Left ventricle myocardium superior (tissue), 1 donor: ENCODE measurements at regions not wholly inside any gene's neighbourhood (a gene's known extent, or its start where the extent isn't known, plus 50 kb on each side); places are given as distances from the start of the nearest gene placed in this dataset.

Experiments
- ATAC-seq: fragments of 200-7000 bp; cut with Tn5 transposase; one replicate; pipeline ENCODE4 v1.9.1; 2020; ENCODE audit warnings: mild to moderate bottlenecking, moderate library complexity
- DNase-seq: peaks from one replicate; pipeline ENCODE4 v3.0.0-alpha.2; 2020
- intact Hi-C: fragments of 100-400 bp; cut with micrococcal nuclease; formaldehyde crosslinking; loops from one replicate; pipeline ENCODE4 v1.11.0; 2022
- donor health status: DM: no; HTN: yes; CAD: no; lungs with severe emphysema.

DNA sequence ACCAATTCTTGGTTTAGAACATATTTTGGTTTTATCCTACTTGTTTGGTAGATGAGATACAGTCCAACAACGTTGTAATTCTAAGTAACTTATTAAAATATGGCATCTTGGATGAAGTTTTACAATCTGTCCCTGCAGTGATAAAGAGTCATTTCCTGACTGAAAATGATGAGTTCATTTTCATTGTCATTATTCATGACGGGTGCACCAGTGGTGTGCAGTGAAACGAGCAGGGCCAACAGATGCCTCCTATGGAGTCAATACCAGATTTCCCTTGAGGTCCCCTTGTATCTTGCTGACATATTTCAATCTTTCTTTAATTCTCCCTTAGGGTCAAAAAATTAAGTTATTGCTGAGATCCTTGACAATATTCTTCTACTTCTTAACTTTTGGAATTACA, 438.5 kb downstream of the LRIG3 start:
- DNase-seq (no peak), ATAC-seq (no peak)
- intact Hi-C loops, result no loop called here

DNA sequence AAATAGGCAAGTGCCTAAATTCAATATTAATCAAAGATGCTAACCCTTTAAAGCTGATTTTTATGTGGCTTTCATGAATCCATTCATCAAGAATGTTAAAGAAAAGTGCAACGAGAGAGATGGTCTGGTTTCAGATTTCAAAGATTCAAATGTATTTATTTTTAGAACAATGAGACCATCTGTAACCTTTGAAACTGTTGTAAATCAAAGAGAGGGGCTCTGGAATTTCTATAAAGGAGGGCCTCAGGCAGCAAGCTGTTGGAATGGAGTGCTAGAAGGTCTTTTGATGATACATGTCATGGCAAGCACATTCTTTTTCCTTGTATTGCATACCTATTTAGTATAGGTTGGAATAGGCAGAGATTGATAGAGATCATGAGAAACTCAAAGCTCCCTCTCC, 433.0 kb downstream of the LRIG3 start:
- intact Hi-C loops, result no loop called here
- ATAC-seq, result no peak
- DNase-seq, result no peak

DNA sequence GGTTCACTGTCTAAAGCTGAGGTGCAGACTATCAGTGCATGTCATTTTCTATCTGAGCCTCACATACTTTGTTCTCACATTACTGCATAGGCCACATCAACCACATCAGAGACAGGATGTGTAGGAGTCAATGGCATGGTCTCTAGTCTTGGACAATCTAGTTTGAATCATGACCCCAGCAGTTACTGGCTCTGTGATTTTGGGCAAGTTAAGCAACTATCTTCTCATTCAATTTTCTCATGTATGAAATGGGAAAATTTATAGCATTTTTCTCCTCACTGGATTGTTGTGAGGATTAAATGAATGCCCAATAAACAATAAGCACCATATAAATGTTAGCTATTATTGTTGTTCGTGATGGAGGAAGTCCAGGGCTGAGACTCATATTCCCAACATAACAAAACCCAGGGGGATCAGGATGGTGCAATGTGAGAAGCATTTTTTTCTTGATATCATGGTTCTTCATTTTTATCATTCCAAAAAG, 432.6 kb downstream of the LRIG3 start:
- no peak for ATAC-seq
- intact Hi-C loops, result no loop called here
- no peak for DNase-seq

- ATAC-seq, result no peak
- intact Hi-C loops, result no loop called here
Measured at GRCh38 chr12:58489394-58489793, 430.9 kb downstream of the LRIG3 start.

GRCh38 chr12:58491306-58491705, 429.0 kb downstream of the LRIG3 start:
- intact Hi-C loops, result no loop called here

More at GRCh38 chr12:58489394-58489793, 430.9 kb downstream of the LRIG3 start:
- DNase-seq, result no peak

GRCh38 chr12:58496411-58497190, 423.7 kb downstream of the LRIG3 start:
- ATAC-seq (no peak), DNase-seq (no peak)
- intact Hi-C loops, result no loop called here

More at GRCh38 chr12:58491306-58491705, 429.0 kb downstream of the LRIG3 start:
- DNase-seq, result no peak
- no peak for ATAC-seq

DNA sequence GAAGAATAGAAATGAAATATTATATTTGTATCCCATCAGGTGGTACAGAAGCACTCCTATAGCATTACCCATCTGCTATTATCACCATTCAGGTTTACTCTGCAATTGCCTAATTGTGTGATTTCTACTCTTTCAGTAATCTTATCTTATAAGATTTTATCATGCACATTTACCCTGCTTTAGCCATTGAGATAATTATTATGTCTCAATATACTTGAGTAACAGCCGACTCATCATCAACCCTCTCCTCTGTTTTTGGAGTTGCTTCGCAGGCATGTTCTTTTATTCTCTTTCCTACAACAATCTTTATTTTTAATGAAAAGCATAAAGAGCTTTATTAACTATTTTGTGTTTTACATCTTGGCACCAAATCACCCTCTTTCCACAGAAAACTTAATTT, 419.9 kb downstream of the LRIG3 start:
- ATAC-seq (no peak), DNase-seq (no peak)
- intact Hi-C loops, result no loop called here

- DNase-seq, result no peak
- intact Hi-C loops, result no loop called here
Measured at GRCh38 chr12:58502226-58502625, 418.1 kb downstream of the LRIG3 start.

GRCh38 chr12:58502841-58503240, 417.5 kb downstream of the LRIG3 start:
- intact Hi-C loops, result no loop called here
- DNase-seq, result no peak
- no peak for ATAC-seq

More at GRCh38 chr12:58502226-58502625, 418.1 kb downstream of the LRIG3 start:
- no peak for ATAC-seq

DNA sequence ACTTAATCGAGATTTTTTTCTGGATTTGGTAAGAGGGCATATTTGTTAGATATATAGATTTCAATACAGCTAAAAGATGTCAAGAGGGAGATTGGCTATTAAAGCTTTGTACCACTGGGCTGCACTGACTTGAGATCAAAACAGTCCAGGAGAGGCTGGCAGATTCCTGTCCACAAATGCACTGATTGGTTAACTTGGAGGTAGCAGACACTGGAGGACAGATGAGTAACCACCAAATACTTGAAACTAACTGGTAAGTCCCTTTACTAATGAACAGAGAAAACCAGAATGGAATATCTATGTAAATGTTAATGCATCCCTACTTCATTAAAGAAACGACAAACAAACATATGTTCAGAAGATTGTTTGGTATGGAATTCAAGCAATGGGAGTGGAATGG, 416.6 kb downstream of the LRIG3 start:
- intact Hi-C loops, result no loop called here
- no peak for ATAC-seq
- no peak for DNase-seq

DNA sequence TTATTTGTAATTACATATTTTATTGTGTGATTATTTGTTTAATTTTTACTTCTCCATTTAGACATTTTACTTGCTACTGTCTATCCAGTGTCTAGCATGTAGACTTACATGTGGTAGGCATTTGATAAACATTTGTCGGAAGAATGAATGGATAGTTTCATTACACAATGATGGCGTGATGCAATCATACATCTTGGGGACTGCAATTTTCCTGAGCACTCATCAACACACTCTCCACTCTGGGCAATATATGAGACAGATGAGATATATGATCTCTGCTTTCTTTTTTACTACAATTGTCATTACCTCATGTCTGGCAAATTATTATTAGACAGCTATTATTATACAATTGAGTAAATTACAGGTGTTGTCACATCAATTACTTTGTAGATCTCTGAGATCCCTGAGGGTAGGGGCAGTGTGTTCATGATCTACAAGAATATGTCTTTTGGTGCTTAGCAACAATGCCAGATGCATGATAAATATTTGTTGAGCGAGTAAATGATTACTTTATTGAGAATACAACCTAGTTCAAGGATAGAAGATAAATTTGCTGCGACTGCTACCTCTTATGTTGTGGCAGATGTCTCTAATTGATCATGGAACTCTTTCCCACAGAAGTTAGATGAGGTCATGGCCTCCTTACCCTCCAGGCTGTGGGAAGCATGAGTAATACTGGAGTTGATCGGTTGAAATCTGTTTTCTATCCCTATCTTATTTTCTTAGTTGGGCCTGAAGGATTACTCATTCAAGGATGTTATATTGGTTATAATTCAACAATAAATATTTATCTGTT, 416.0 kb downstream of the LRIG3 start:
- DNase-seq (no peak), ATAC-seq (no peak)
- intact Hi-C loops, result no loop called here

- no peak for DNase-seq
- intact Hi-C loops, result no loop called here
- no peak for ATAC-seq
Measured at GRCh38 chr12:58509116-58509885, 411.0 kb downstream of the LRIG3 start.

DNA sequence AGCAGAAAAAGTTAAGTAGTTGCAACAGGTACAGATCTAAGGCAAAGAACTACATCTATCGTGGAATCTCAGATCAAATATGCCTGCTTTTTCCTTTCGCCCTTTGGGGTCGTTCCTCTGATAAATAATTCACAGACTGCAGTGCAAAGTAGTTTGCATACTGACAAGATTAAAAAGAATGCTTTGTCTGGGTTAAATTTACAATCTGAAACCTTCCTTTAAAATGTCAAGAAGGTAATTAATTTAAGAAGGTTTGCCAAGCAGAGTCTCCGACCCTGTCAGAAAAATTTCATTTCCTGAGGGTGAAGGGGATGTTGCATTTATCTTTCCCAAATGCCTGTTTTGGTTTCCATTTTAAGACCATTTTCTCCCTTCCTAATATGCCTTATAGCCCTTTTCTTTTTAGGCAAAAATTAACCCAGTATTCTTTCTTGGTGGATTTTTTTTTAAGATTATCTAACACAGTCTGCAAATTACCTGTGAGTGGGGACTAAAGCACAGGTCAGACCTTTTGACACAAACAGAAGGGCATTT, 406.9 kb downstream of the LRIG3 start:
- intact Hi-C loops, result no loop called here
- DNase-seq (no peak), ATAC-seq (no peak)

DNA sequence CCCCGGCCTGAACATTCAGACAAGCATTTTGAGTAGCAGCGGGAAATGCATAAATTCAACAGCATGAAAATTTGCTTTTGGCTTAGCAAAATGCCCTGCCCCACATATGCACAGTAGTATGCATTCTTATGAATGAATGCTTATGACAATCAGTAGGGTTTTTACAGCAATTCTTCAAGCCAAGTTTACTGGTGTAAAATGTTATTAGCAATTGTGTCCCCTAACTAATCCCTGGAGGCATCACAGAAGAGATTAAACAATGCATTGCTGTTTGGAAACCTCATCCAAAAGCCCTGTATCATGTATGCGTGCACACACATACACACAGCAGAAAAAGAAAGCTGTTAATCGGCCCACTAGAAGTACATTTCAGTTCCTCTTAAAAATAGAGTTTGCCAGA, 406.5 kb downstream of the LRIG3 start:
- no peak for ATAC-seq
- no peak for DNase-seq
- intact Hi-C loops, result no loop called here

- ATAC-seq (no peak), DNase-seq (no peak)
- intact Hi-C loops, result no loop called here
Measured at GRCh38 chr12:58519839-58520238, 400.5 kb downstream of the LRIG3 start.

DNA sequence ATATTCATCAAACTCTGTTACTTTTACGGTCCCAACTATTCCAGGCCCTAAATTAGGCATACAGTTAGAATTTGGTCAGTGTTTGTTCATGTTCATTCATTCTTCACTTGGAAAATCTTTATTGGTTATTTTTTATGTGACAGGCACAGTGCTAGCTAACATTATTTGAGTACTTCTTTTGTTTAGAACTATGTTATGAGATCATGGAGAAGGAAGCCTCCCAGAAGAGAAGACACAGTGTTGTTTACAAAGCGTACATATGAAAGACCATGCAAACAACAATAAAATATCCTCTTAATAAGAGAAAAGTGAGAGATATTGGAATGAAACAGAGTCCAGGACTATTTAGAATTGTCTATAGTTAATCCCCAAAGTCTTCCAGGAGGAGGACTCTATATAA, 399.2 kb downstream of the LRIG3 start:
- DNase-seq, result no peak
- intact Hi-C loops, result no loop called here
- ATAC-seq, result no peak

DNA sequence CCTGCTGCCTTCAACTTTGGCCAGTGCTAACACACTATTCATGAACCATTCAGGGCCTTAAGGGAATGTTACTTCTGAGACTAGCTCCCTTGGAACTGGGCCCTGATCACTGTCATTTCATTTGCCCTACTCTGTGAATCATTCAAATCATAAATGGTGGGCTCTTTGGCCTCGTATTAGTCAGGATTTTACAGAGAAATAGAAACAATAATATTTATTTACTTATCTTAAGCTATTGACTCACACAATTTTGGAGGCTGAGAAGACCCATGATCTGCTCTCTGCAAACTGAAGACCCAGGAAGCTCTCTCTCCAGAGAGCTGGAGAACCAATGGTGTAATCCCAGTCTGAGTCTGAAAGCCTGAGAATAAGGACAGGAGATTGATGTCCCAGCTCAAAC, 398.5 kb downstream of the LRIG3 start:
- ATAC-seq (no peak), DNase-seq (no peak)
- intact Hi-C loops, result no loop called here

GRCh38 chr12:58523360-58523759, 396.9 kb downstream of the LRIG3 start:
- ATAC-seq (no peak), DNase-seq (no peak)
- intact Hi-C loops, result no loop called here

- no peak for ATAC-seq
- DNase-seq, result no peak
- intact Hi-C loops, result no loop called here
Measured at GRCh38 chr12:58528271-58528670, 392.0 kb downstream of the LRIG3 start.
